ENCODE measurements at regions not wholly inside any gene's neighbourhood (a gene's known extent, or its start where the extent isn't known, plus 50 kb on each side); places are given as distances from the start of the nearest gene placed in this dataset.

DNA sequence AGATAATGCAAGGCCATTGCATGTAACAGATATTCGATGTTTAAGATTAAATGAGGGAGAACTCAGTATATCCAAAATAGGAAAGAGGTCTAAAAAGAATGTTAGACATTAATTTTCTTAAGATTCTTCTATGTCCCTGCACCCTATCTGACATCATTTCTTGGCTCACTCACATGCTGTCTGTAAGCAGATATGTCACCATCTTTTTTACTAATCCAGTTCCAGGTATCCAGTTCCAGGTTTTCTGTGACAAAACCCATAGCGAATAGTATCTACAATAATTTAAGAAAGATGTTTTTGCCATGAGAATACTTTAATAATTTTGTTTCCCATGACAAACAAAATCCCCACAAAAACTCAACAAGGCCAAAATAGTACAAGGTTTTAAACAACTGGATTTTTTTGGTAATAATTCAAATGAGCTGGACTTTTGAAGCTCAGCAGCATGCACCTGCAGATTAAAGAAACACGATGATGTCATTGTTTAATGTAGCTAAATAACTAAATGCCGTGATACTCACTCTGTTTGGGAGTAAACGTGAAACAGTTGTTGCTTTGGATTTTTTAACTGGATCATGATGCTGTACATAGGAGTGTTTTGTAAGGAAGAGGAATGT, 867.6 kb downstream of the EPHA3 start:
- TF ChIP-seq, protein P1, sequence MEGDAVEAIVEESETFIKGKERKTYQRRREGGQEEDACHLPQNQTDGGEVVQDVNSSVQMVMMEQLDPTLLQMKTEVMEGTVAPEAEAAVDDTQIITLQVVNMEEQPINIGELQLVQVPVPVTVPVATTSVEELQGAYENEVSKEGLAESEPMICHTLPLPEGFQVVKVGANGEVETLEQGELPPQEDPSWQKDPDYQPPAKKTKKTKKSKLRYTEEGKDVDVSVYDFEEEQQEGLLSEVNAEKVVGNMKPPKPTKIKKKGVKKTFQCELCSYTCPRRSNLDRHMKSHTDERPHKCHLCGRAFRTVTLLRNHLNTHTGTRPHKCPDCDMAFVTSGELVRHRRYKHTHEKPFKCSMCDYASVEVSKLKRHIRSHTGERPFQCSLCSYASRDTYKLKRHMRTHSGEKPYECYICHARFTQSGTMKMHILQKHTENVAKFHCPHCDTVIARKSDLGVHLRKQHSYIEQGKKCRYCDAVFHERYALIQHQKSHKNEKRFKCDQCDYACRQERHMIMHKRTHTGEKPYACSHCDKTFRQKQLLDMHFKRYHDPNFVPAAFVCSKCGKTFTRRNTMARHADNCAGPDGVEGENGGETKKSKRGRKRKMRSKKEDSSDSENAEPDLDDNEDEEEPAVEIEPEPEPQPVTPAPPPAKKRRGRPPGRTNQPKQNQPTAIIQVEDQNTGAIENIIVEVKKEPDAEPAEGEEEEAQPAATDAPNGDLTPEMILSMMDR (IDR thresholded peaks at IDR 0.05), result no peak
- TF ChIP-seq EZH2 (IDR thresholded peaks at IDR 0.05; ENCODE audit: borderline replicate concordance, insufficient read depth, low read depth, low read length, poor library complexity, severe bottlenecking), result no peak
